K562 (cell line): ENCODE measurements at regions not wholly inside any gene's neighbourhood (a gene's known extent, or its start where the extent isn't known, plus 50 kb on each side); places are given as distances from the start of the nearest gene placed in this dataset.

Source experiments
- AFF1 ChIP-seq, 2 experiments: fragments of 450-650 bp; IDR thresholded peaks; 2 replicates each; pipeline ENCODE4 v1.6.1; 2018; ENCODE audit warnings: mild to moderate bottlenecking in 2 of 2, low read depth in 1 of 2; ENCODE audit not compliant: partially characterized antibody in 2 of 2
- FOXJ3 ChIP-seq: sonication (generic); formaldehyde crosslinking; IDR thresholded peaks from 2 replicates; pipeline ENCODE4 v1.4.0; 2020; ENCODE audit warnings: mild to moderate bottlenecking, missing genetic modification reagents
- LEF1 ChIP-seq: fragments of 450-650 bp; IDR thresholded peaks from 2 replicates; pipeline ENCODE4 v1.6.1; 2016; ENCODE audit warnings: mild to moderate bottlenecking
- SAP30 ChIP-seq: fragments of 200-600 bp; sonication (generic); IDR thresholded peaks from 2 replicates; pipeline ENCODE4 v1.6.1; 2012; ENCODE audit warnings: borderline replicate concordance, low read depth, mild to moderate bottlenecking, moderate library complexity, low read length, control low read depth, inconsistent platforms; ENCODE audit not compliant: insufficient read depth, poor library complexity, severe bottlenecking
- ZBTB8A ChIP-seq: fragments of 450-650 bp; IDR thresholded peaks from 2 replicates; pipeline ENCODE4 v1.6.1; 2018; ENCODE audit warnings: mild to moderate bottlenecking, moderate library complexity; ENCODE audit not compliant: partially characterized antibody
- ZNF311 ChIP-seq: fragments of 250-450 bp; sonication (Bioruptor Pico); IDR thresholded peaks from 2 replicates; pipeline ENCODE4 v1.4.0; 2020; ENCODE audit warnings: mild to moderate bottlenecking, moderate library complexity
- ZNF354B ChIP-seq: fragments of 250-450 bp; sonication (Bioruptor Pico); IDR thresholded peaks from 2 replicates; pipeline ENCODE4 v1.4.0; 2020
- ZNF639 ChIP-seq, 2 experiments: fragments of 200-800 bp in 1 of 2; sonication (Bioruptor generic) in 1 of 2; sonication (generic) in 1 of 2; formaldehyde crosslinking in 1 of 2; IDR thresholded peaks in 1 of 2; conservative IDR thresholded peaks in 1 of 2; 2 replicates each; pipeline versions ENCODE4 v1.5.0 to v1.6.1; 2016 to 2020; ENCODE audit warnings: missing compliant biosample characterization in 1 of 2, missing genetic modification characterization in 1 of 2, missing genetic modification reagents in 1 of 2

- TF ChIP-seq AFF1 (IDR thresholded peaks at IDR 0.05; ENCODE audit: low read depth in 1 of 2, partially characterized antibody in 2 of 2) (no peak), FOXJ3 (CRISPR knock-in tag) (no peak), ZNF354B (no peak), ZNF639 (CRISPR knock-in tag; conservative IDR thresholded peaks at IDR 0.05 in 1 of 2, IDR thresholded peaks at IDR 0.05 in 1 of 2) (no peak), ZNF311 (CRISPR knock-in tag) (no peak), LEF1 (no peak), ZBTB8A (no peak), SAP30 (no peak)
Measured at GRCh38 chr11:80635178-80635577, 1194.3 kb upstream of the TENM4 start (continued).
